ENCODE measurements at regions not wholly inside any gene's neighbourhood (a gene's known extent, or its start where the extent isn't known, plus 50 kb on each side); places are given as distances from the start of the nearest gene placed in this dataset.
A peak's percentile ranks its signal among the peaks of the same experiment; 100 is the strongest.

- POLR2A ChIA-PET = no interaction called here
- H3K27ac Mint-ChIP-seq = no peak overlapping the region
Observed at GRCh38 chr4:152118819-152119553, 358.2 kb upstream of the GATB start.

GRCh38 chr4:152117933-152118507 lies 357.2 kb upstream of the GATB start:
- peaks cover 7% of the 10 kb centered on the region for H3K36me3 Mint-ChIP-seq (ENCODE audit: low read depth)
- H3K9me3 Mint-ChIP-seq (ENCODE audit: low read depth) = peaks cover 9% of the 10 kb centered on the region
- POLR2A ChIA-PET = interaction anchor here (0.5 kb wide), 1 partner anchor 14 kb away, joined by 4 read pairs; no protein-coding TSS in a partner anchor
- H3K27ac Mint-ChIP-seq = no peak overlapping the region
- no peaks in the 10 kb centered on the region for H3K27me3 Mint-ChIP-seq
- no peak overlapping the region for H3K4me3 Mint-ChIP-seq
- no peak for ATAC-seq
- peaks cover 46% of the 10 kb centered on the region for H3K4me1 Mint-ChIP-seq
- intact Hi-C loops (cut with DNase I, micrococcal nuclease) = no loop called here
- no peak for DNase-seq
- CTCF ChIA-PET = interaction anchor here (1.0 kb wide), 1 partner anchor 16 kb away, joined by 3 read pairs; no protein-coding TSS in a partner anchor

More at GRCh38 chr4:152118819-152119553, 358.2 kb upstream of the GATB start:
- DNase-seq (no peak), ATAC-seq (no peak)
- Mint-ChIP-seq H3K4me3 (no peak overlapping the region), H3K36me3 (ENCODE audit: low read depth) (peaks cover 8% of the 10 kb centered on the region), H3K4me1 (peaks cover 42% of the 10 kb centered on the region), H3K9me3 (ENCODE audit: low read depth) (peaks cover 16% of the 10 kb centered on the region), H3K27me3 (no peaks in the 10 kb centered on the region)
- intact Hi-C loops (cut with DNase I, micrococcal nuclease) = no loop called here
- CTCF ChIA-PET = interaction anchor here (0.7 kb wide), 1 partner anchor 71 kb away, joined by 3 read pairs; no protein-coding TSS in a partner anchor

GRCh38 chr4:152117520-152117919 lies 356.7 kb upstream of the GATB start:
- Mint-ChIP-seq H3K4me3 (no peak overlapping the region), H3K4me1 (peaks cover 51% of the 10 kb centered on the region), H3K9me3 (ENCODE audit: low read depth) (peaks cover 6% of the 10 kb centered on the region), H3K27me3 (no peaks in the 10 kb centered on the region), H3K27ac (no peak overlapping the region), H3K36me3 (ENCODE audit: low read depth) (peaks cover 7% of the 10 kb centered on the region)
- DNase-seq (no peak), ATAC-seq (no peak)
- CTCF ChIA-PET = interaction anchor here (1.0 kb wide), 1 partner anchor 16 kb away, joined by 3 read pairs; no protein-coding TSS in a partner anchor
- POLR2A ChIA-PET = interaction anchor here (0.5 kb wide), 1 partner anchor 15 kb away, joined by 4 read pairs; no protein-coding TSS in a partner anchor
- intact Hi-C loops (cut with DNase I, micrococcal nuclease) = no loop called here

GRCh38 chr4:152117054-152117453 lies 356.2 kb upstream of the GATB start:
- Mint-ChIP-seq H3K4me1 (peaks cover 55% of the 10 kb centered on the region), H3K27ac (no peak overlapping the region), H3K4me3 (no peak overlapping the region), H3K36me3 (ENCODE audit: low read depth) (peaks cover 7% of the 10 kb centered on the region), H3K9me3 (ENCODE audit: low read depth) (peaks cover 6% of the 10 kb centered on the region), H3K27me3 (no peaks in the 10 kb centered on the region)
- ChIA-PET CTCF (no interaction called here), POLR2A (no interaction called here)
- ATAC-seq (no peak), DNase-seq (no peak)
- intact Hi-C loops (cut with DNase I, micrococcal nuclease) = no loop called here

GRCh38 chr4:152115794-152116193 lies 355.0 kb upstream of the GATB start:
- ChIA-PET CTCF (interaction anchor here (1.4 kb wide), 1 partner anchor 9 kb away, joined by 4 read pairs; no protein-coding TSS in a partner anchor), POLR2A (interaction anchor here (1.3 kb wide), 1 partner anchor 15 kb away, joined by 3 read pairs; no protein-coding TSS in a partner anchor)
- ATAC-seq = peak; percentile 57
- Mint-ChIP-seq H3K27ac (peak overlapping the region; percentile 78), H3K27me3 (no peaks in the 10 kb centered on the region), H3K4me3 (peak overlapping the region; percentile 22), H3K9me3 (ENCODE audit: low read depth) (peaks cover 6% of the 10 kb centered on the region), H3K36me3 (ENCODE audit: low read depth) (peaks cover 7% of the 10 kb centered on the region), H3K4me1 (peaks cover 58% of the 10 kb centered on the region)
- peak; percentile 57 for DNase-seq
- intact Hi-C loops (cut with DNase I, micrococcal nuclease) = no loop called here

GRCh38 chr4:152115118-152115517 lies 354.3 kb upstream of the GATB start:
- no peaks in the 10 kb centered on the region for H3K27me3 Mint-ChIP-seq
- DNase-seq (no peak), ATAC-seq (no peak)
- no peak overlapping the region for H3K4me3 Mint-ChIP-seq
- H3K27ac Mint-ChIP-seq = no peak overlapping the region
- H3K9me3 Mint-ChIP-seq (ENCODE audit: low read depth) = peaks cover 6% of the 10 kb centered on the region
- H3K4me1 Mint-ChIP-seq = peaks cover 64% of the 10 kb centered on the region
- ChIA-PET CTCF (interaction anchor here (0.7 to 1.4 kb wide), 2 partner anchors 10 to 529 kb away, joined by 3 to 4 read pairs; no protein-coding TSS in a partner anchor), POLR2A (interaction anchor here (0.7 to 1.3 kb wide), 2 partner anchors 15 to 767 kb away, joined by 3 read pairs; no protein-coding TSS in a partner anchor)
- peaks cover 7% of the 10 kb centered on the region for H3K36me3 Mint-ChIP-seq (ENCODE audit: low read depth)
- intact Hi-C loops (cut with DNase I, micrococcal nuclease) = no loop called here

GRCh38 chr4:152114562-152114961 lies 353.8 kb upstream of the GATB start:
- Mint-ChIP-seq H3K27me3 (no peaks in the 10 kb centered on the region), H3K4me1 (peaks cover 67% of the 10 kb centered on the region), H3K9me3 (ENCODE audit: low read depth) (peaks cover 6% of the 10 kb centered on the region), H3K36me3 (ENCODE audit: low read depth) (peaks cover 7% of the 10 kb centered on the region), H3K27ac (peak overlapping the region; percentile 2), H3K4me3 (no peak overlapping the region)
- ChIA-PET POLR2A (interaction anchor here (1.3 kb wide), 1 partner anchor 14 kb away, joined by 3 read pairs; no protein-coding TSS in a partner anchor), CTCF (interaction anchor here (0.7 kb wide), 1 partner anchor 529 kb away, joined by 3 read pairs; no protein-coding TSS in a partner anchor)
- intact Hi-C loops (cut with DNase I, micrococcal nuclease) = no loop called here
- DNase-seq (no peak), ATAC-seq (no peak)

GRCh38 chr4:152112887-152113286 lies 352.1 kb upstream of the GATB start:
- ATAC-seq = no peak
- Mint-ChIP-seq H3K9me3 (ENCODE audit: low read depth) (peaks cover 6% of the 10 kb centered on the region), H3K4me3 (no peak overlapping the region), H3K36me3 (ENCODE audit: low read depth) (peaks cover 7% of the 10 kb centered on the region), H3K4me1 (peaks cover 75% of the 10 kb centered on the region), H3K27ac (peak overlapping the region; percentile 1), H3K27me3 (no peaks in the 10 kb centered on the region)
- ChIA-PET CTCF (interaction anchor here (1.2 kb wide), 1 partner anchor 15 kb away, joined by 3 read pairs; no protein-coding TSS in a partner anchor), POLR2A (no interaction called here)
- intact Hi-C loops (cut with DNase I, micrococcal nuclease) = no loop called here
- DNase-seq = no peak

- Mint-ChIP-seq H3K9me3 (ENCODE audit: low read depth) (peaks cover 6% of the 10 kb centered on the region), H3K27me3 (no peaks in the 10 kb centered on the region), H3K27ac (no peak overlapping the region), H3K4me3 (no peak overlapping the region), H3K4me1 (peaks cover 75% of the 10 kb centered on the region), H3K36me3 (ENCODE audit: low read depth) (peaks cover 7% of the 10 kb centered on the region)
- DNase-seq (no peak), ATAC-seq (no peak)
- ChIA-PET POLR2A (no interaction called here), CTCF (interaction anchor here (1.2 to 2.2 kb wide), 2 partner anchors 11 to 16 kb away, joined by 3 to 10 read pairs; no protein-coding TSS in a partner anchor)
- intact Hi-C loops (cut with DNase I, micrococcal nuclease) = no loop called here
Observed at GRCh38 chr4:152112190-152112589, 351.4 kb upstream of the GATB start.

- Mint-ChIP-seq H3K4me1 (peaks cover 75% of the 10 kb centered on the region), H3K9me3 (ENCODE audit: low read depth) (no peaks in the 10 kb centered on the region), H3K4me3 (no peak overlapping the region), H3K27ac (no peak overlapping the region), H3K36me3 (ENCODE audit: low read depth) (no peaks in the 10 kb centered on the region), H3K27me3 (no peaks in the 10 kb centered on the region)
- DNase-seq (no peak), ATAC-seq (no peak)
- POLR2A ChIA-PET = interaction anchor here (0.6 kb wide), 1 partner anchor 402 kb away, joined by 3 read pairs; no protein-coding TSS in a partner anchor
- CTCF ChIA-PET = interaction anchor here (0.8 to 2.2 kb wide), 2 partner anchors 10 to 130 kb away, joined by 3 to 10 read pairs; no protein-coding TSS in a partner anchor
- intact Hi-C loops (cut with DNase I, micrococcal nuclease) = no loop called here
Observed at GRCh38 chr4:152110780-152111179, 350.0 kb upstream of the GATB start.

Data from activated CD4-positive, alpha-beta T cell treated with anti-CD3 and anti-CD28 coated beads for 36 hours (primary cell).